Right lobe of liver (tissue), 4 donors: ENCODE measurements at regions not wholly inside any gene's neighbourhood (a gene's known extent, or its start where the extent isn't known, plus 50 kb on each side); places are given as distances from the start of the nearest gene placed in this dataset.

Source experiments
- CTCF ChIP-seq, 4 donors: fragments of 200-600 bp in 3 of 4; fragments of 450-650 bp in 1 of 4; IDR thresholded peaks; one replicate each; pipeline versions ENCODE4 v1.5.1 to v1.8.0; 2016 to 2022; ENCODE audit warnings: antibody characterized with exemption in 4 of 4, mild to moderate bottlenecking in 2 of 4
- POLR2A ChIP-seq: fragments of 450-650 bp; IDR thresholded peaks from one replicate; pipeline ENCODE4 v1.6.1; 2017; ENCODE audit warnings: antibody characterized with exemption, mild to moderate bottlenecking
- donor health status: DM: no; HTN: no; CAD: no.
- donor health status: DM: no; HTN: no; CAD: no.
- donor health status: DM: no; HTN: yes; CAD: no.

DNA sequence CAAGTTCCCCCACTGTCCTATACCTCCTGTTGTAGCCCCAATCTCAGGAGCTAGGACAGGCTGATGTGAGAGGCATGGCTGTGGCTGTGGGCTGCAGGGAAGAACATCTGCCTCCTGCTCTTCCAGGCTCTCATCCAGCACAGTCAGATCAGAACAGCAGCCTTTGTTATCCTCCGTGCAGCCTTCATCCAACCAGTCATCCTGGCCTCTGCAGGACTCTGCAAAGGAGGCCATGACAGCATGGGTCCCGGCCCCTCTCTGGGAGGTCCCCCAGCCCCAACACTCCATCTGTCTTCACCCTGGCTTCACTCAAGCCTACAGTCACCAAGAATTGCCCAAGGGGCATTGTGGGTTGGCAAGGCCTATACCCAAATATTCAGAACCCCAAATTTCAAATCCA, 223.2 kb upstream of the COPS8 start:
- TF ChIP-seq CTCF (IDR thresholded peaks at IDR 0.05), result no peak
- TF ChIP-seq POLR2A, result no peak
